ENCODE measurements at regions not wholly inside any gene's neighbourhood (a gene's known extent, or its start where the extent isn't known, plus 50 kb on each side); places are given as distances from the start of the nearest gene placed in this dataset.
"Not testable (repeated sequence)": the region's sequence is repeated elsewhere in the genome, so short reads cannot be mapped to it uniquely, and the experiment has no call there.

DNA sequence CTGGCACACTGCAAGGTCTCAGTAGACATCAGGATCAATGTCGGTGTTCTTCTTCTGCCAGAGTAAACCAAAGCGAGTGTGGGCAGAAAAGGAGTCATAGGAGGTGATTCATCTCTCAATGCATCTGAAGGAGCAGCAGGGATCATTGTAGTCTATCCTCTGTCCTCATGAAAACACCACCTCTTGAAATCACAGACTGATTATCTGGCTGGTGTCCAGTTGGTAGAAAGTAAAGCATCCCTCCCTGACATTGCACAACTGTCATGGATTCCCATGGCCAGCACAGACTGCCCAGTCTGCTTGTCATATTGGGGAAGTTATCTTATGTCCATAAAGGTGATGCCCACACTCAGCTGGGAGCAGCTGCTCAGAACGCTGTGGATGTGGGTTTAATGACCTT, 74.1 kb downstream of the ABCC12 start:
- DNase-seq (ENCODE audit: insufficient read length, low spot score) (peak; percentile 68), FAIRE-seq (peak; percentile 95)
- no peak for TF ChIP-seq POLR2A (IDR thresholded peaks at IDR 0.05; ENCODE audit: low read depth, low read length)

GRCh38 chr16:48076455-48077012, 79.3 kb downstream of the ABCC12 start:
- no peak for DNase-seq (ENCODE audit: insufficient read length, low spot score)
- no peak for FAIRE-seq
- no peak for TF ChIP-seq POLR2A (IDR thresholded peaks at IDR 0.05; ENCODE audit: low read depth, low read length)

GRCh38 chr16:48075398-48075797, 80.4 kb downstream of the ABCC12 start:
- DNase-seq (ENCODE audit: insufficient read length, low spot score) = no peak
- FAIRE-seq = no peak
- no peak for TF ChIP-seq POLR2A (IDR thresholded peaks at IDR 0.05; ENCODE audit: low read depth, low read length)

DNA sequence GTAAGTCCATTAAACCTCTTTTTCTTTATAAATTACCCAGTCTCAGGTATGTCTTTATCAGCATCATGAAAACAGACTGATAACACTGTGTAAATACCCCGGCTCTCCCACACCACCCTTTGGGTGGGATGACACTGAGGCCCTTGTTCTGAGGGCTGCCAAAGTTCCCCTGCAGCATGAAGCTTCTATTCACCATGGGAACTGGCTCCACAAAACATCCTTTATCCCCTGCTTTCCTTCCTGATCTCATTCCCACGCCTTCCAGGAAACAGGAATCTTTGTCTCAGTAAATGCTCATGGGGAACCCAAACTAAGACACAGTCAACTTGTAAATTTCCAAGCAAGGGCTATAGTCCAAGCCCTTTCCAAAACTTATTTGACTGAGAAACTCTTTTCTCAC, 88.4 kb downstream of the ABCC12 start:
- DNase-seq (ENCODE audit: insufficient read length, low spot score) = no peak
- FAIRE-seq = no peak
- TF ChIP-seq POLR2A (IDR thresholded peaks at IDR 0.05; ENCODE audit: low read depth, low read length) = no peak

DNA sequence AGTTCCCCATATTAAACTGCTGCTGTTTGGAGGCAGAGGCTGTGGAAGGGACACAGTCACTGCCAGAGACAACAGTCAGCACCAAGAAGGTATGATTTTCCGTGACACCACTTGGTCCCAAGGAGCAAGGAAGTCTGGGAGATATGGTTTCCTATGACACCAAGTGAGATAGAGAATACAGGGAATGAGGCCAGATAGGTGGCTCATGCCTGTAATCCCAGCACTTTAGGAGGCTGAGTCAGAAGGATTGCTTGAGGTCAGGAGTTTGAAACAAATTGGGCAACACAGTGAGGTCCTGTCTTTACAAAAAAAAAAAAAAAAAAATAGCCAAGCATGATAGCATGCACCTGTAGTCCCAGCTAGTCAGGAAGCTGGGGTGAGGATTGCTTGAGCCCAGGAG, 90.8 kb downstream of the ABCC12 start:
- no peak for TF ChIP-seq POLR2A (IDR thresholded peaks at IDR 0.05; ENCODE audit: low read depth, low read length)
- FAIRE-seq (no peak), DNase-seq (ENCODE audit: insufficient read length, low spot score) (no peak)

DNA sequence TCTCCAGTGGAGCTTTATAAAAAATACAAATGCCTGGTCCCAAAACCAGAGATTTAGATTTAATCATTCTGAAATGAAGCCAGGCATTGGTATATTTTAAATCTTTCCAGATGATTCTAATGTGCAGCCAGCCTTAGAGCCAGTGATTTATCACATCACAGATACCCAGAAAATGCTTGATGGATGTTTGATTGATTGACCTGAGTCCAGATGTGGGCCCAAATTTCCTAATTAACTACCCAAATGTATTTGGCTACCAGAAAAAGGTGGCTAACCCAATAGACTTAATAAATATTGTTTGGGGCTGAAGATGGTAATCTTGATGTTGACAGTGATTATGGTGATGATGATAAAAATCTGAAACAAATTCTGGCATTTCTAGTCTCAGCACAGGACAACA, 93.1 kb downstream of the ABCC12 start:
- no peak for FAIRE-seq
- TF ChIP-seq POLR2A (IDR thresholded peaks at IDR 0.05; ENCODE audit: low read depth, low read length) = no peak

GRCh38 chr16:48059936-48060335, 95.9 kb downstream of the ABCC12 start:
- FAIRE-seq = no peak
- no peak for TF ChIP-seq POLR2A (IDR thresholded peaks at IDR 0.05; ENCODE audit: low read depth, low read length)
- DNase-seq (ENCODE audit: insufficient read length, low spot score) = no peak

More for the DNA sequence above, 93.1 kb downstream of the ABCC12 start:
- DNase-seq (ENCODE audit: insufficient read length, low spot score) = no peak

- DNase-seq (ENCODE audit: insufficient read length, low spot score); FAIRE-seq: not testable (repeated sequence)
Observed at GRCh38 chr16:48059190-48059589, 96.6 kb downstream of the ABCC12 start.

GRCh38 chr16:48057048-48057447, 98.7 kb downstream of the ABCC12 start:
- DNase-seq (ENCODE audit: insufficient read length, low spot score) (no peak), FAIRE-seq (no peak)
- no peak for TF ChIP-seq POLR2A (IDR thresholded peaks at IDR 0.05; ENCODE audit: low read depth, low read length)

GRCh38 chr16:48054881-48055601, 100.8 kb downstream of the ABCC12 start:
- TF ChIP-seq POLR2A (IDR thresholded peaks at IDR 0.05; ENCODE audit: low read depth, low read length) = no peak
- FAIRE-seq = no peak
- peak; percentile 37 for DNase-seq (ENCODE audit: insufficient read length, low spot score)

DNA sequence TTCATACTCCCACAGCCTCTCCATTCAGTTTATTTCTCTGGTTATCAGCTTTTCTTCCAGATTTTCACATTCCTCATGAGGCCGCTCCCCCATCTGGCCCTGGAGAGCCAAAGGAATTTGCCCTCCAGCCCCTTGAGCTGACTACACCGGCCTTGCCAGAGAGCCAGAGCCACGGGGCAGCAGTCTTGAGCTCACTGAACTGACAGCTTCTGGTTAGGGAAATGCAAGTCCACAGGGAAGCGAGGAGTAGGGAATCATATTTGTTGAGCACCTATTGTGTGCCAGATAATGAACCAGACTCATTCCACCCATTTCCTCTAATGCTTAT, 102.4 kb downstream of the ABCC12 start:
- no peak for TF ChIP-seq POLR2A (IDR thresholded peaks at IDR 0.05; ENCODE audit: low read depth, low read length)
- DNase-seq (ENCODE audit: insufficient read length, low spot score) (peak; percentile 32), FAIRE-seq (no peak)

GRCh38 chr16:48052731-48053417, 102.9 kb downstream of the ABCC12 start:
- no peak for TF ChIP-seq POLR2A (IDR thresholded peaks at IDR 0.05; ENCODE audit: low read depth, low read length)
- no peak for FAIRE-seq
- DNase-seq (ENCODE audit: insufficient read length, low spot score) = no peak

DNA sequence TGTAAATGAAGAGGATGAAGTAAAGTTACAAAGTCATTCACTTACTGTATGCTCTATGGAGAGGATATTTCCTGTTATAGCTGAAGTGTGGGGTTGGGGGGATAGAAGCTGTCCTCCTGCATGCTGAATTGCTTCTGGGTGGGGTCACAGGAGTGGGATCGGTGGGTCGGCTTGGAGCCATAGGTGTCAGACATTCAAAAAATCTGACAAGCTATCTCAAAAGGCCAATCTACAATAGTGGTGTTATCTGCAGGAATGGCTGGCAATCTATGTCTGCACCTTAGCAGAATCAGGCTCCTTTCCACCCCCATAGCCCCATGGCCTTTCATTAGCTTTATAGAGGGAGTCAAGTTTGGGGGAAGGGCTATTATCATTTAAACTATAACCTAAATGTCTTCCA, 104.9 kb downstream of the ABCC12 start:
- no peak for DNase-seq (ENCODE audit: insufficient read length, low spot score)
- no peak for TF ChIP-seq POLR2A (IDR thresholded peaks at IDR 0.05; ENCODE audit: low read depth, low read length)
- FAIRE-seq = no peak

DNA sequence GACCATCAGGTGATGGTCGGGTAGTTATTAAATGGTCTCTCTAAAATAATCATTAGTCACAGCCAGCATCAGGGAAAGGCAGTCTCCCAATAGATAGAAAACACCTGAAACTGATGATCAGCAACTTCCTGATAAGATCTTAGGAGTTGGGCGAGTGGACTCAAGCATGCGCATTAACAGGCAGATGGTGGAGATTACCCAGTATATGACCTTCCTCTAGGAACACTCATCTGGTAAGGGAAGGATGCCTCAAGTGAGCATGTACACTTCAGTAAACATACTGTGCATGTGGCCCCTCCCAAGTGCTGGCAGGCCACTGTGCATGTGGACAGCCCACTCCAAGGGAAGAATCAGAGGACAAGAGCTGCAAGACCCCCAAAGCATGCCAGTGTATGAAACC, 105.9 kb downstream of the ABCC12 start:
- no peak for TF ChIP-seq POLR2A (IDR thresholded peaks at IDR 0.05; ENCODE audit: low read depth, low read length)
- DNase-seq (ENCODE audit: insufficient read length, low spot score) = no peak
- FAIRE-seq = no peak

- TF ChIP-seq POLR2A (IDR thresholded peaks at IDR 0.05; ENCODE audit: low read depth, low read length) = no peak
- DNase-seq (ENCODE audit: insufficient read length, low spot score) = no peak
- no peak for FAIRE-seq
Observed at GRCh38 chr16:48047720-48048119, 108.1 kb downstream of the ABCC12 start.
